PC-9 (cell line): ENCODE measurements at regions not wholly inside any gene's neighbourhood (a gene's known extent, or its start where the extent isn't known, plus 50 kb on each side); places are given as distances from the start of the nearest gene placed in this dataset.

Source experiments
- BruUV-seq: library from RNA; stranded (reverse); fragments of 400-500 nt; replicated peaks from 2 replicates; lab custom pipeline; 2021; lab: Mats Ljungman, UMichigan
- CTCF ChIA-PET: fragments of 300-600 bp; sonication (Branson Sonifier 250); formaldehyde crosslinking; loops from one replicate; lab custom pipeline; 2022; ENCODE audit warnings: antibody characterized with exemption; lab: Charles Lee
- POLR2A ChIA-PET: fragments of 300-600 bp; sonication (Branson Sonifier 250); formaldehyde crosslinking; loops from one replicate; lab custom pipeline; 2022; ENCODE audit warnings: antibody characterized with exemption; ENCODE audit not compliant: unreplicated experiment; lab: Charles Lee
- DNase-seq, 2 experiments: peaks; one replicate each; pipeline versions ENCODE4 v3.0.0 to v3.0.0-alpha.2; 2015 to 2022; ENCODE audit warnings: mixed read lengths in 1 of 2
- H2AFZ ChIP-seq: fragments of 200-600 bp; sonication (generic); 2 replicates; pipeline ENCODE4 v1.8.1; 2017; ENCODE audit warnings: antibody characterized with exemption
- H3F3A ChIP-seq: fragments of 200-600 bp; sonication (generic); 2 replicates; pipeline ENCODE4 v1.8.1; 2017; ENCODE audit warnings: antibody characterized with exemption, mild to moderate bottlenecking, low read depth; ENCODE audit not compliant: insufficient read depth
- H3K27ac ChIP-seq: fragments of 200-600 bp; sonication (generic); 2 replicates; pipeline ENCODE4 v1.6.1; 2016; ENCODE audit warnings: mixed run types
- H3K27me3 ChIP-seq: fragments of 200-600 bp; sonication (generic); 2 replicates; pipeline ENCODE4 v1.6.1; 2016; ENCODE audit warnings: low read depth, mixed run types; ENCODE audit not compliant: insufficient read depth
- H3K36me3 ChIP-seq: fragments of 200-600 bp; sonication (generic); 2 replicates; pipeline ENCODE4 v1.6.1; 2016; ENCODE audit warnings: low read depth, mixed run types
- H3K4me1 ChIP-seq: fragments of 200-600 bp; sonication (generic); replicated peaks from 2 replicates; pipeline ENCODE4 v1.6.1; 2016; ENCODE audit warnings: mixed run types; ENCODE audit not compliant: insufficient read depth
- H3K4me2 ChIP-seq: fragments of 200-600 bp; sonication (generic); 2 replicates; pipeline ENCODE4 v1.6.1; 2017; ENCODE audit warnings: mixed run types
- H3K4me3 ChIP-seq: fragments of 200-600 bp; sonication (generic); 2 replicates; pipeline ENCODE4 v1.6.1; 2016; ENCODE audit warnings: mixed run types
- H3K79me2 ChIP-seq: fragments of 200-600 bp; sonication (generic); 2 replicates; pipeline ENCODE4 v1.6.1; 2017; ENCODE audit warnings: low read depth, mixed run types
- H3K9me2 ChIP-seq: fragments of 200-600 bp; sonication (generic); 2 replicates; pipeline ENCODE4 v1.8.1; 2017; ENCODE audit warnings: mild to moderate bottlenecking; ENCODE audit not compliant: insufficient read depth
- H3K9me3 ChIP-seq: fragments of 200-600 bp; sonication (generic); 2 replicates; pipeline ENCODE4 v1.8.1; 2016; ENCODE audit warnings: low read depth; ENCODE audit not compliant: insufficient read depth
- H4K20me1 ChIP-seq: fragments of 200-600 bp; sonication (generic); 2 replicates; pipeline ENCODE4 v1.8.1; 2017; ENCODE audit not compliant: insufficient read depth
- CTCF ChIP-seq: fragments of 200-600 bp; sonication (generic); conservative IDR thresholded peaks from 2 replicates; pipeline ENCODE4 v1.6.1; 2017; ENCODE audit warnings: mixed run types, antibody characterized with exemption, mild to moderate bottlenecking, moderate library complexity
- EZH2 ChIP-seq: fragments of 200-600 bp; sonication (generic); IDR thresholded peaks from 2 replicates; pipeline ENCODE4 v1.8.0; 2017; ENCODE audit warnings: antibody characterized with exemption, low read depth
- intact Hi-C: fragments of 100-400 bp; cut with micrococcal nuclease; formaldehyde crosslinking; loops from one replicate; pipeline ENCODE4 v1.10.0; 2022; ENCODE audit not compliant: unreplicated experiment

- no peak overlapping the region for H2AFZ ChIP-seq
- no peak overlapping the region for H3K27ac ChIP-seq
- H3F3A ChIP-seq: no peaks in the 10 kb centered on the region
- no peaks in the 10 kb centered on the region for H4K20me1 ChIP-seq
- no TSS peak for BruUV-seq
- no peaks in the 10 kb centered on the region for H3K36me3 ChIP-seq
- intact Hi-C loops: no loop called here
- peaks cover 14% of the 10 kb centered on the region; the same call in 1 of the 2 replicates for H3K4me1 ChIP-seq
- no peak for TF ChIP-seq EZH2
- TF ChIP-seq CTCF: no peak
- no peaks in the 10 kb centered on the region for H3K9me3 ChIP-seq
- H3K27me3 ChIP-seq: peaks cover 21% of the 10 kb centered on the region
- H3K9me2 ChIP-seq: no peaks in the 10 kb centered on the region
- DNase-seq: no peak
- no peaks in the 10 kb centered on the region for H3K79me2 ChIP-seq
- POLR2A ChIA-PET: no interaction called here
- CTCF ChIA-PET: no interaction called here
- no peak overlapping the region for H3K4me3 ChIP-seq
- no peak overlapping the region for H3K4me2 ChIP-seq
Observed at GRCh38 chr17:34816848-34817247, 144.4 kb downstream of the CCT6B start.

GRCh38 chr17:34813290-34813689 lies 148.0 kb downstream of the CCT6B start:
- peaks cover 51% of the 10 kb centered on the region for H3K27me3 ChIP-seq
- H3K4me2 ChIP-seq: no peak overlapping the region
- H3K36me3 ChIP-seq: no peaks in the 10 kb centered on the region
- DNase-seq: no peak
- POLR2A ChIA-PET: no interaction called here
- H2AFZ ChIP-seq: no peak overlapping the region
- no peaks in the 10 kb centered on the region for H3K9me2 ChIP-seq
- H3K27ac ChIP-seq: no peak overlapping the region
- TF ChIP-seq EZH2 (no peak), CTCF (no peak)
- BruUV-seq: no TSS peak
- H3K9me3 ChIP-seq: no peaks in the 10 kb centered on the region
- CTCF ChIA-PET: no interaction called here
- H3K79me2 ChIP-seq: no peaks in the 10 kb centered on the region
- H3K4me1 ChIP-seq: no peaks in the 10 kb centered on the region
- H3F3A ChIP-seq: no peaks in the 10 kb centered on the region
- H4K20me1 ChIP-seq: no peaks in the 10 kb centered on the region
- H3K4me3 ChIP-seq: no peak overlapping the region
- intact Hi-C loops: no loop called here

GRCh38 chr17:34811561-34811960 lies 149.7 kb downstream of the CCT6B start:
- TF ChIP-seq EZH2 (no peak), CTCF (no peak)
- Histone ChIP-seq H3K9me3 (no peaks in the 10 kb centered on the region), H3K36me3 (no peaks in the 10 kb centered on the region), H3K4me2 (no peak overlapping the region), H3F3A (no peaks in the 10 kb centered on the region), H4K20me1 (no peaks in the 10 kb centered on the region), H3K79me2 (no peaks in the 10 kb centered on the region), H3K4me3 (no peak overlapping the region), H2AFZ (no peak overlapping the region), H3K27me3 (peaks cover 62% of the 10 kb centered on the region), H3K4me1 (no peaks in the 10 kb centered on the region), H3K27ac (no peak overlapping the region), H3K9me2 (no peaks in the 10 kb centered on the region)
- DNase-seq: no peak
- intact Hi-C loops: no loop called here
- POLR2A ChIA-PET: no interaction called here
- BruUV-seq: no TSS peak
- CTCF ChIA-PET: interaction anchor here (0.6 kb wide), 1 partner anchor 307 kb away, joined by 3 read pairs; no protein-coding TSS in a partner anchor
